HG03064 (cell line): ENCODE measurements at regions not wholly inside any gene's neighbourhood (a gene's known extent, or its start where the extent isn't known, plus 50 kb on each side); places are given as distances from the start of the nearest gene placed in this dataset.

Experiments
- ATAC-seq: cut with Tn5 transposase; IDR thresholded peaks from one replicate; pipeline ENCODE4 v1.9.1; 2021; ENCODE audit warnings: low read depth; ENCODE audit not compliant: unreplicated experiment

DNA sequence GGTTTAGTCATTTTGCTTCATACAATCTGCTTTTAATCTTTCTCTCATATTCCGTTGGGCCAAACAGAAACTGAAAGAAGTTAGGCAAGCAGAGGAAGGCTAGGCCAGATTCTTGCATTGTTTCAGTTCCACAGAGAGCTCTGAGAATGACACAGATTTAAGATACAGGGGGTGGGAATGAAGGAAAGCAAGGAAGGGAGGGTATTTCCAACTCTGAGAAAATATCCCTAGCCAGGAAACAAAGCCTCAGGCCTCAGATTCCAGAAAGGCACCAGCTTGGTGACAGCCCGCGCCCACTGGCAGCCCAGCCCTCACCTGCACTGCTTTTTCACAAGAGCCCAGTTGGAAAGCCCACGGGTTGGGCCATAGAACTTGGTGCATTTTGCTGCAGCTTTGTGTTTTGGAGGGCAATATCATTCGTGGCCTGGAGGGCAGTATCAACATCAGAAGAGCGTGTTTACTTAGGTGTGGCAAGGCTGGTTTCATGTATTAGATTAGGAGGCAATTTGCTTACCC, 63.5 kb downstream of the ENC1 start:
- peak; percentile 73 for ATAC-seq

DNA sequence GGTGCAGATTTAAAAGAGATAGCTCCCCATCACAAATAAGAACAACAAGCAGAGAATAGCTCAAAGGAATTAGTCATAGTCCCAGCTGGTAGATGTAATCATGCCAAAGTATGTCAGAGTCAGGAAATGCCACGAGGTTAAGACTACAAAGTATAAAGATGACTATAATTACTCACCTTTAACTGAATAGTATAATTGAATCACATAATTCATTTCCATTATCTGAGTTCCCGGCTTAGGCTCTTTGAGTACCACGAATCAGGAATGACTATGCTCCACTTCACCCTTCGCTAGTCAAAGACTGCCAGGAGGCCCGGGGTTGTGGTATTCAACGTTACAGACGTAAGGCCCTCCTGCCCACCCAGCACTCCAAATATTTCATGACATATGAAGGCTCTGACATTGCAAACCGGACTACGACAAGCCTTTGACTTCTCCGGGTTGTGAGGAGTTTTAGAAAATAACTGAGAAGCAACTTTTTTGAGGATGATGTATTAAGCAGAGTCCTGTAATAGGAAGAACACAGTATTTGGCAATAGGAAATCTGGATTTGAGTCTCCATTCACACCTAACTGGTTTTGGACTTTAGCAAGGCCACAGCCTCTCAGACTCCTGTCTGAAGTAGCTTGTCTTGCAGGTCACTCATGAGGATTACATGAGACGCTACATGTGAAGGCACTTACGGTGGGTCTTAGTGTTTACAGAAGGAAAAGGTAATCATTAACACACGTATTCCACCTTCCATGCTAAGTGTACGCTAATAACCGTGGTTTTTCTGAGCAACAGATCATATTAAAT, 64.6 kb downstream of the ENC1 start:
- no peak for ATAC-seq

DNA sequence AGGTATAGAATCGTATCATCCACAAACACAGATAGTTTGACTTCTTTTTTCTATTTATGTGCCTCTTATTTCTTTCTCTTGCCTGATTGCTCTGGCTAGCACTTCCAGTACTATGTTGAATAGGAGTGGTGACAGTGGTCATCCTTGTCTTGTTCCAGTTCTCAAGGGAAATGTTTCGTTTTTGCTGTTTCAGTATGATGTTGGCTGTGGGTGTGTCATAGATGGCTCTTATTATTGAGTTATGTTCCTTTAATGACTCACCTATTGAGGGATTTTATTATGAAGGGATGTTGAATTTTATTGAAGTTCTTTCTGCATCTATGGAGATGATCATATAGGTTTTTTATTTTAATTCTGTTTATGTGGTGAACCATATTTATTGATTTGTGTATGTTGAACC, 70.3 kb downstream of the ENC1 start:
- ATAC-seq, result no peak

DNA sequence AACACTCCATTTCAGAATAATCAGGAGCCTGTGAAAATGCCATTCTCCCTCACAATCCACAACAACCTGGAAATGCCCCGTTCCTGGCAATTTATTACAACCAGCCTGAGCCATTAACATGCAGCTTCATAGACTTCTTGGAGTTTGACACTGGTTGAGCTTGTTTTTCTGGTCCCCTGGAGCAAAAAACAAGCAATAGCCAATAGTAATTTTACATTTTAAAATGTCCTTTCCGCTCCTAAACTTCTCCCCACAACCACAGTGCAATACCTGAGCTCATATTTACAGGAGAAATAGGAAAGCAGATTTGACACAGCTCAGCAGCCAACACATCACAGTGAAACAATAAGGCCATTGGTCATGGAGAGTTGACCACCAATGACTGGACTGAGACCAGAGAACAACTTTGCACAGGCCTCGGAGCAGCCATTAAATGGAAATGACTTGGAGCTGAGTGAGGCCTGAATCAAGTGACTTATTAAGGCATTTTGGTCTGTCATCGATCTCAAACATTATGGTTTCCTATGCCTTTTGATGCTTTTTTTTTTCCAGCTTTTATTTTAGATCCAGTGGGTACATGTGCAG, 73.0 kb downstream of the ENC1 start:
- ATAC-seq, result no peak

DNA sequence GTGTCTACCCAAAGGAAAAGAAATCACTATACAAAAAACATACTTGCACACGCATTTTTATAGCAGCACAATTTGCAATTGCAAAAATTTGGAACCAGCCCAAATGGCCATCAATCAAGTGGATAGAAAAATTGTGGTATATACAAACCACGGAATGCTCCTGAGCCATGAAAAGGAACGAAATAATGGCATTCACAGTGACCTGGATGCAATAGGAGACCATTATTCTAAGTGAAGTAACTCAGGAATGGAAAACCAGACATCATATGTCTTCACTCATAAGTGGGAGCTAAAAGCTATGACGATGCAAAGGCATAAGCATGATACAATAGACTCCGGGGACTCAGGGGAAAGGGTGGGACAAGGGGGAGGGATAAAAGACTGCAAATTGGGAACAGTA, 78.4 kb downstream of the ENC1 start:
- ATAC-seq, result no peak

GRCh38 chr5:74560245-74560644, 80.3 kb downstream of the ENC1 start:
- ATAC-seq, result no peak

DNA sequence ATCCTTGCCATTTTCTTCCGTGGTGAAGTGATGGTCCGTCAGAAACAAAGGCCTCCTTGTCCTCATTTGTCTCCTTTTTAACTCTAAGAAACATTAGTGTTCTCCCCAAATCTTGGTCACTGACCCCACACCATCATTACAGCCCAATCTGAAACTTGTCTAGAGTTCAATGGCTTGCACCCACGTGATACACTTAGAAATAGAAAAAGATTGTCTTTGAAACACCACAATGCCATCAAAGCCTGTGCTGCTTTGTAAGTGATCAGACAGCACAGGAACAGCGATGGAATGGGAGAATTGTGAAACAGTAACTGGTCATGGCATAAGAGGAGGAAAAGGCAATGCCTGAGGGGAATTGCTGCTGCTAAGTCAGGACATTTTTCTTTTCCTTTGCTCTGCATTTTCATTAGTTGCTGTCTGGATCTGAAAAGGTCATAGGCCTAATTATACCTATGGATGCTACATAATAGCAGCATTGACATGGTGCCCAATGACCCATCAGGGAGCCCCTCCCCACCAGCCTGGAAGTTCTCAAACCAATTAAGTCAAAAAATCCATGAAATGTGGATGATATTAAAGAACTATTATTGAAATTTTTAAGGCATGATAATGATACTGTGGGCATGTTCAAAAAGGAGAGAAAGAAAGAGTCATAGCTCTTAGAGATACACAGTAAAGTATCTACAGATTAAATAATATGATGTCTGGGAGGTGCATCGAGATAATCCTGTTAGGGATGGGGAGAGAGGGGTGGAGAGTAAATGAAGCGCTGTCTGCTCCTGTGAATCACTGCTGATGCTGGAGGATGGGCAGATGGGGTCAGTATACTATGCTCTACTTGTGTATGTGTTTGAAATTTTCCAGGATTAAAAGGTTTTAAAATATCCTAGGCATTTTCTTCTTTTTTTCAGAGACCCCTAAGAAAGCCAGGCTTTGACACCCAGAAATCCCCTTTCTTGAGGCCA, 83.6 kb downstream of the ENC1 start:
- ATAC-seq, result no peak

- ATAC-seq, result no peak
These were observed 84.5 kb downstream of the ENC1 start for GRCh38 chr5:74556006-74556405.

- no peak for ATAC-seq
These were observed 88.4 kb downstream of the ENC1 start for GRCh38 chr5:74552101-74552500.

GRCh38 chr5:74550927-74551326, 89.6 kb downstream of the ENC1 start:
- ATAC-seq, result no peak

GRCh38 chr5:74549384-74549783, 91.1 kb downstream of the ENC1 start:
- no peak for ATAC-seq

DNA sequence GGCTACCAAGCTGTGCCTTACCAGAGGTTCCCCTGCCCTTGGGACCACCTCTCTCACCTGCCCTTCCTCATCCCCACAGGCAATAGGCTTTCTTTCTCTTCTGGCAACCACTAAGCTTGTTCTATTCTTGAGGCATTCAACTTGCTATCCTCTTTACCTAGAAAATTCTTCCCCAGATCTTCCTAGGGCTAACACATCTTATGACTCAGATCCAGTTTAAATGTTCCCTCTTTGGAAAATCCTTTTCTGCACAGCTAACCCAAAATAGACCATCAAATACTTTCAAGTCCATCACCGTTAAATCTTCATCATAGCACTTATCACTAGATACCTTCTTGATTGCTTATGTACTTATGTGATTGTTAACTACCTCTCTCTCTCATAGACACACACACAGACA, 93.7 kb downstream of the ENC1 start:
- no peak for ATAC-seq

GRCh38 chr5:74544811-74545210, 95.7 kb downstream of the ENC1 start:
- ATAC-seq, result no peak

GRCh38 chr5:74543162-74543995, 97.1 kb downstream of the ENC1 start:
- no peak for ATAC-seq

GRCh38 chr5:74542482-74542881, 98.0 kb downstream of the ENC1 start:
- ATAC-seq, result no peak

- no peak for ATAC-seq
These were observed 99.1 kb downstream of the ENC1 start for GRCh38 chr5:74541381-74541781.

DNA sequence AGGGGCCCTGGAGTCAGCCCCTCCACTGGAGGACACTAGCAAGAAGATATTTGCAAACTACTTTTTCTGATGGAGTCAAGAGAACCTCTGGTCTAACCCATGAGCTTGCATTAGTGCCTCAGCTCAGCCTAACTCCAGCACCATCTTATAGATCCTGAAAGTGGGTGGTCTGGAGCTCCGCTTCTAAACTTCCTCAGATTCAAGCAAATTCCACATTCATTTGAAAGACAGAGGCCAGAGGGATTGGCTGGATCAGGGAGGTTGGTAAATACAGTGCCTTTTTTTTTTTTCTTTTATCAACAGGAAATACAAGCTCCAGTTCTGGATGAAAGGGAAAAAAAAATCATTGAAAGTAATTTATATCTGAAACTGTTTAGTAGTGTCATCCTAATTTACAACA, 99.9 kb downstream of the ENC1 start:
- no peak for ATAC-seq

- no peak for ATAC-seq
These were observed 100.5 kb downstream of the ENC1 start for GRCh38 chr5:74539986-74540385.

GRCh38 chr5:74538206-74538661, 102.3 kb downstream of the ENC1 start:
- ATAC-seq, result no peak

DNA sequence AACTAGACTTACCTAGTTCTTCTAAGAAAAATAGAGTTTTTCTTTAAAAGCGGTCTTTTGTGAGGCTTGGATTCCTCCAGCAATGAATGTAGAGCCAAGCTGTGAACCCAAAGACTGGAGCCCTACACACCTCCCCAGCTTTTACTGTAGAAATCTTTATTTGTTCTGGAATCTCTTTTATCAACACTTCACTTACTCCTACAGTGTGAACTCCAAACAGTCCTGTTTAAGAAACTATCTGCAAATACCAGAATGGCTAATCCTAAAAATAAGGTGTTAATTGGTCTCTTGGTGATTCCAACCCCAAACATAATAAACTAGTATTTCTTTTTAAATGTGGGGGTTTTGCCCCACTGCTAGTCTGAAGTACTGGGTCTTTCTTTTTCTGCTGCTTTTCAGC, 103.9 kb downstream of the ENC1 start:
- no peak for ATAC-seq
